GM18870 (cell line): ENCODE measurements at regions not wholly inside any gene's neighbourhood (a gene's known extent, or its start where the extent isn't known, plus 50 kb on each side); places are given as distances from the start of the nearest gene placed in this dataset.

Source experiments
- ATAC-seq: cut with Tn5 transposase; IDR thresholded peaks from one replicate; pipeline ENCODE4 v1.9.1; 2021; ENCODE audit warnings: moderate library complexity; ENCODE audit not compliant: unreplicated experiment

GRCh38 chr4:11271263-11271662 is 157.4 kb downstream of the HS3ST1 start:
- ATAC-seq, result no peak

DNA sequence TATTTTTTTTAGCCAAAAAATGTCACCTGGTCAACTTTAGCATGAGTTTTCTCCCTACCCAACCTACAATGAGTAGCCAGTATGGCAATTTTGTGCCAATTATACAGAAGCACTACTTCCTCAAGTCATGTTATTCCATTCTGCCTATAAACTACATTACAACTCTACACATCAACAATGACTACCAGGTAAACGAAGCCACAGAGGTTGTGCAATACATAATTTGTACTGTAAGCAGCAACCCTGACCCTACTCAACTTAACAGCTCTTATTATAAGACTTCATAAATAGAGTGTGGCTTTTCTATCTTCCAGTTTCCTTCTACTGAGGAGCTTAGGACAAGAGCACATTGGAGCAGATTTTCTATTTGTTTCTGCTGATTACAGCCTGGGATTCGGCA is 160.5 kb downstream of the HS3ST1 start:
- ATAC-seq, result no peak

- ATAC-seq, result no peak
Observed at GRCh38 chr4:11264841-11265240, 163.9 kb downstream of the HS3ST1 start.

GRCh38 chr4:11264346-11264745 is 164.3 kb downstream of the HS3ST1 start:
- ATAC-seq, result no peak

GRCh38 chr4:11263208-11263607 is 165.5 kb downstream of the HS3ST1 start:
- ATAC-seq, result no peak

- ATAC-seq, result no peak
Observed at GRCh38 chr4:11261066-11261850, 167.4 kb downstream of the HS3ST1 start.

DNA sequence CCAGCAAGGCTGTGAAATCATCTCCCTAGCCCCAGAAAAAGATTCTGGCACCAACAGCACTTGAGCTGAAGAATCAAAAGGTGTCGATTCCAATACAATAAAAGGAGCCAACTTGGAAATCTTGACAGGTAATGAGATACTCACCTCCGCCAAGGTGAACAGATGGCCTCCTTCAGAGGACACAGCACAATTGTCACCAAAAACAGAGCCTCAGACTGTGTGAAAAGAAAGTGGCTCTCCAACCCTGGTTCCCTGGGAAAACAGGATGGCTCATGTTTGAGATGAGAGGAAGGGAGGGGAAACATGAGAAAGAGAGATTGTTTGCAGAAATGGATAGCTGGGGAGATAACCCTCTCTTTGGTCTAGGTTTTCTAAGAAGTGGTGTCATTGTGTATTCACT is 168.9 kb downstream of the HS3ST1 start:
- ATAC-seq, result no peak

DNA sequence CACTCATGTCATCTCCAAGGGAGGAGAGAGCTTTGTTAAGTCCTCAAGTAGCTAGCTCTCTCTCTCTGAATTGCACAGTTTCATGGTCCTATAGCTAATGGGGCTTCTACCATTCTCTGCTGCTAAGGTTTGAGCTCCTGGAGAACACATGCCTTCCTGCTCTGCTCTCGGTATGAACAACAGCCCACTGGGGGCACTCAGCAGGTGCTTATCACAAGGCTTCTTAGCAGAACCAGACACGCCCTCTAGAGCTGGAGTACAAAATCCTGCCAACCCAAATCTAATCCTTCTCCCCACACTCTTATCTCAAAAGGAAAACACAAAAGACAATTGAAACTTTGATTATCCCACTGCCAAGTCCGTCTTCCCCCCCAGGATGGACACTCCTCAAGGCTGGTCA is 176.5 kb downstream of the HS3ST1 start:
- ATAC-seq, result no peak

- no peak for ATAC-seq
Observed at GRCh38 chr4:11250510-11250909, 178.2 kb downstream of the HS3ST1 start.

GRCh38 chr4:11232015-11232414 is 196.7 kb downstream of the HS3ST1 start:
- no peak for ATAC-seq

- ATAC-seq, result no peak
Observed at GRCh38 chr4:11230866-11231265, 197.8 kb downstream of the HS3ST1 start.

GRCh38 chr4:11228530-11228929 is 200.2 kb downstream of the HS3ST1 start:
- ATAC-seq, result no peak

DNA sequence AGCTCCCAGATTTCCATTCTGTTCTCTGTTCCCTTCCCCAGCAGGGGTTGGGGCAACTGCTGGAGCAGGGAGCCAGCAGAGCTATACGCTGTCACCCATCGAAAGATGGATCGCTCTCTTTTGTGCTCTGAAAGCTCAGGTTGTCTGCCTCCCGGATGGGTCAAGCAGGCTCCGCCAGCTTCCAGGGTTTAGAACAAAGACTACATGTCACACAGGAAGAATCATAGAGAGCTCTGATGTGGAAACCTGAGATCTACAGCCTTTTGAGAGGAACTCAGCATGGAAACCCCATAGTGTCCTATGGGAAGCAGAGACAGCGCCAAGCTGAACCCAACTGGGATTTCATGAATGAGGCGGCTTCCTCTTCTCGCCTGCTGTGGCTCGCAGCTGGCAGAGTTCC is 205.4 kb downstream of the HS3ST1 start:
- ATAC-seq, result no peak

- no peak for ATAC-seq
Observed at GRCh38 chr4:11218692-11219091, 210.0 kb downstream of the HS3ST1 start.

- ATAC-seq, result no peak
Observed at GRCh38 chr4:11216520-11216919, 212.2 kb downstream of the HS3ST1 start.

- no peak for ATAC-seq
Observed at GRCh38 chr4:11214281-11214680, 214.4 kb downstream of the HS3ST1 start.

DNA sequence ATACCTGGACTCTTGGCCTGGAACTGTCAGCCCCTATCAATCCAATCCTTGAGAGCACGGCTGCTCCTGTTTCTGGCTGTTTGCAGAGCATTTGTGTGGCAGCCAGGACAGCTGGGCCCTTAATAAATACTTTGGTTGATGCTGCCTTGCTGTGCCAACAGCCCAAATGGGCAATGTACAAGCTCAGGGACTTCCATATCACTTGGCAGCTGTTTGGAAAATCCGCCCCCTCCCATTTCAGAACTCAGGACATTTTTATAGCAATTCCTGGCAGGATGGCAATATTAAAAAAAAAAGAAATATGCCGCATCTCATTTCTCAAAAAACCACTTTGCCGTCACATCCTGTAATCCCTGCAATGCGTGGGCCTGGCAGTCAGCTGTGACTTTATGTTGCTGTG is 218.9 kb downstream of the HS3ST1 start:
- ATAC-seq, result no peak

- ATAC-seq, result no peak
Observed at GRCh38 chr4:11201256-11201655, 227.4 kb downstream of the HS3ST1 start.

- ATAC-seq, result no peak
Observed at GRCh38 chr4:11198516-11199305, 230.0 kb downstream of the HS3ST1 start.

- ATAC-seq, result no peak
Observed at GRCh38 chr4:11197631-11198341, 230.9 kb downstream of the HS3ST1 start.

- ATAC-seq, result no peak
Observed at GRCh38 chr4:11196927-11197522, 231.7 kb downstream of the HS3ST1 start.
